SJCRH30 (cell line): ENCODE measurements at regions not wholly inside any gene's neighbourhood (a gene's known extent, or its start where the extent isn't known, plus 50 kb on each side); places are given as distances from the start of the nearest gene placed in this dataset.
A peak's percentile ranks its signal among the peaks of the same experiment; 100 is the strongest.
"Not testable (repeated sequence)": the region's sequence is repeated elsewhere in the genome, so short reads cannot be mapped to it uniquely, and the experiment has no call there.

Experiments
- DNase-seq, 2 experiments: peaks; one replicate each; pipeline ENCODE4 v3.0.0-alpha.2; 2015 to 2020
- H3K27ac ChIP-seq: fragments of 250-450 bp; sonication (Bioruptor Pico); 2 replicates; pipeline ENCODE4 v1.5.1; 2020; ENCODE audit warnings: mild to moderate bottlenecking, moderate library complexity
- H3K27me3 ChIP-seq: fragments of 250-450 bp; sonication (Bioruptor Pico); 2 replicates; pipeline ENCODE4 v1.5.1; 2020; ENCODE audit warnings: mild to moderate bottlenecking, moderate library complexity
- H3K36me3 ChIP-seq: fragments of 250-450 bp; sonication (Bioruptor Pico); 2 replicates; pipeline ENCODE4 v1.5.1; 2020; ENCODE audit warnings: mild to moderate bottlenecking, moderate library complexity
- H3K4me1 ChIP-seq: fragments of 250-450 bp; sonication (Bioruptor Pico); 2 replicates; pipeline ENCODE4 v1.5.1; 2020; ENCODE audit warnings: mild to moderate bottlenecking, moderate library complexity
- H3K4me3 ChIP-seq: fragments of 250-450 bp; sonication (Bioruptor Pico); 2 replicates; pipeline ENCODE4 v1.5.1; 2020; ENCODE audit warnings: mild to moderate bottlenecking, moderate library complexity
- H3K9me3 ChIP-seq: fragments of 250-450 bp; sonication (Bioruptor Pico); replicated peaks from 2 replicates; pipeline ENCODE4 v1.5.1; 2020; ENCODE audit warnings: mild to moderate bottlenecking, moderate library complexity

DNA sequence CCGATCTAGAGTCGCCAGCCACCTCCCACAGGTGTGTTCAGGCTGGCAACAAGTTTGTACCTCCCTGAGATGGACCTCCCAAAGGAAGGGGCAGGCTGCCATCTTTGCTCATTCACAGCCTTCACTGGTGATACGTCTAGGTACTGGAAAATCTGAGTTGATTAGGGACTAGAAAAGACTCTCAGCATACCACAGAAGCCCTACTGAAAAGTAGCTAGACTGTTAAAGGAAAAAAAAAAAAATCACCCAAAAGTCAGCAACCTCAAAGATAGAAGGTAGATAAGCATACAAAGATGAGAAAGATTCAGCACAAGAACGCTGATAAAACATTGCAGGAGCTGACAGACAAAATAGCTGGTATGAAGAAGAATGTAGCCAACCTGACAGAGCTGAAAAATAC lies 128.6 kb upstream of the WDR75 start:
- Histone ChIP-seq H3K9me3 (peaks cover 10% of the 10 kb centered on the region), H3K4me3 (no peak overlapping the region), H3K27ac (no peak overlapping the region), H3K36me3 (no peaks in the 10 kb centered on the region), H3K4me1 (peaks cover 6% of the 10 kb centered on the region; the same call in 1 of the 2 replicates), H3K27me3 (no peaks in the 10 kb centered on the region)
- no peak for DNase-seq

GRCh38 chr2:189318761-189319160 lies 122.5 kb upstream of the WDR75 start:
- Histone ChIP-seq H3K36me3 (no peaks in the 10 kb centered on the region), H3K27me3 (no peaks in the 10 kb centered on the region), H3K27ac (peak overlapping the region; percentile 1; the same call in 1 of the 2 replicates), H3K9me3 (peaks cover 33% of the 10 kb centered on the region), H3K4me3 (no peak overlapping the region), H3K4me1 (peaks cover 12% of the 10 kb centered on the region)
- DNase-seq = peak; percentile 91 to 97

DNA sequence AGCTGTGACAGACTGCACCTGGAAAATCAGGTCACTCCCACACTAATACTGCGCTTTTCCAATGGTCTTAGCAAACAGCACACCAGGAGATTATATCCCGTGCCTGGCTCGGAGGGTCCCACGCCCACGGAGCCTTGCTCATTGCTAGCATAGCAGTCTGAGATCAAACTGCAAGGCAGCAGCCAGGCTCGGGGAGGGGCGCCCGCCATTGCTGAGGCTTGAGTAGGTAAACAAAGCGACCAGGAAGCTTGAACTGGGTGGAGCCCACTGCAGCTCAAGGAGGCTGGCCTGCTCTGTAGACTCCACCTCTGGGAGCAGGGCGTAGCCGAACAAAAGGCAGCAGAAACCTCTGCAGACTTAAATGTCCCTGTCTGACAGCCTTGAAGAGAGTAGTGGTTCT lies 121.8 kb upstream of the WDR75 start:
- not testable (repeated sequence) for H3K27ac ChIP-seq, DNase-seq, H3K4me3 ChIP-seq, H3K36me3 ChIP-seq, H3K27me3 ChIP-seq
- Histone ChIP-seq H3K4me1 (peaks cover 12% of the 10 kb centered on the region), H3K9me3 (peaks cover 38% of the 10 kb centered on the region)

DNA sequence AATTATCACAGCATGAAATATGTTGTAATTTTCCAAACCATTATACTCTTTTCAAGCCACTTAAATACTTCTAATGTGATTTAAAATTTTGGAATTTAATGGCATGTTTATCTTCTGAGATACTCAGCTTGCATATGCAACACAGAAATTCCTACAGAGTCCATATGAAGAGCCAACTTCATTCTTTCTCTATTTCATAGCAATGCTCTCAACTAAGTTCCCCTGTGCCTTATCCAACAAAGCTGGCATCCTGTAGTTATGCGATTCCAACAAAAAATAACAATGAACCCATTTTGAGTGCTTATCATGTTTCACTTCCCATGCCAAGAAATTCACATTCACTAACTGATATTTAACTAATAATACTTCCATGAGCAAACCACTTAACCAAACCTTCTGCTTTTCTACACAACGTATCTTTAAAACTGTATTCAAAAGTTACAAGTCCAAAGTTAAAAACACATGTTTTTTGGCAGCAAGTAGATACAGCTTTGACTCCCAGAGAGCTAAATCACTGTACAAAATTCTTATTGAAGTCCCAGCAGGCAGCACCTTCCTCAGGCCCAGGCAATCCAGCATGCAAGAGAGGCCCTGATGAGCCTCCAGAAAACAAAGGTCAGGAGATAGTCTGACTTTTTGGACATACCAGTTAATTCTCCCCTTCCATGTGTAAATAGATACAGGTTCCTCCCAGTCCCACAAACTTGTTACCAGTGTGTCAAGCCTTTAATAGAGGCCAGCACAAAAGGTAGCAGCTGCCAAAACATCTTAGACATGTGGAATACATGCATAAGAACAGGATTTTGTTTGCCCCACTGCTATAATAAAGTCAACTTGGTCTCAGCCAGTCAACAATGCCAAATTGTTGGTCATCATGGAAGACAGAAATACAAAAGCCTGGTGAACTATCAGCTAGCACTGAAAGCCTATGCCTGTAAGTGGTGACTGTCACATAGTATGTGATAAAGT lies 113.1 kb upstream of the WDR75 start:
- Histone ChIP-seq H3K27me3 (no peaks in the 10 kb centered on the region), H3K4me3 (no peak overlapping the region), H3K4me1 (peaks cover 12% of the 10 kb centered on the region), H3K27ac (no peak overlapping the region), H3K9me3 (peaks cover 18% of the 10 kb centered on the region), H3K36me3 (no peaks in the 10 kb centered on the region)
- peak in 1 of 2 experiments; percentile 57 for DNase-seq

GRCh38 chr2:189328848-189329245 lies 112.4 kb upstream of the WDR75 start:
- DNase-seq = peak in 1 of 2 experiments; percentile 13
- Histone ChIP-seq H3K27ac (no peak overlapping the region), H3K9me3 (peaks cover 16% of the 10 kb centered on the region), H3K4me1 (peaks cover 12% of the 10 kb centered on the region), H3K27me3 (no peaks in the 10 kb centered on the region), H3K36me3 (no peaks in the 10 kb centered on the region; the same call in 1 of the 2 replicates), H3K4me3 (no peak overlapping the region)

DNA sequence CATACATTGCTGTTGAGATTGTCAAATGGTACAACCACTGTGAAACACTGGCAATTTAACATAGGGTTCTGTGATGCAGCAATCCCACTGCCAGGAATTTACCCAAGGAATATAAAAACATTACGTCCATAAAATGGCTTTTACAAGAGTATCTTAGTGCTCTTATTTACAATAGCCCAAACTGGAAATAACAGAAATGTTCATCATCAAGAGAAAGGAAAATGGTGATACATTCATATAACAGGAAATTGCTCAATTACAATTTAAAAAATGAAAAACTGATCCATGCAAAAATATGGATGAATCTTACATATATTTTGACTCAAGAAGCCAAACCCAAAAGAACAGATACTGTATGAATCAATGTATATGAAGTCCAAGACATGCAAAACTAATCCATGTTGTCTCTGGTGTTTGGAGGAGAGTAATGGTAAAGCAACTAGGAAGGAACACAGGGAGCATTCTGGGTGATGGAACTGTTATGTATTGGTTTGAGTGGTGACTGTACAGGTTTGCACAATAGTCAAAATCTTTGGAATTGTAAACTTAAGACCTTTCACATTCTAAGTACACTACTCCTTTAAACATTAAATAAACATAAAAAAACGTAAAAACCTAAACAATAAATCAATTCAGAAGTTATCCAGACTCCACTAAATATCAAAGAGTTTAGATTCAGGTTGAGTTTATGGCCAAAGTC lies 104.8 kb upstream of the WDR75 start:
- no peak overlapping the region for H3K4me3 ChIP-seq
- no peaks in the 10 kb centered on the region for H3K4me1 ChIP-seq
- H3K9me3 ChIP-seq = peaks cover 17% of the 10 kb centered on the region
- no peak overlapping the region for H3K27ac ChIP-seq
- DNase-seq = no peak
- H3K36me3 ChIP-seq = no peaks in the 10 kb centered on the region; the same call in 1 of the 2 replicates
- no peaks in the 10 kb centered on the region for H3K27me3 ChIP-seq

DNA sequence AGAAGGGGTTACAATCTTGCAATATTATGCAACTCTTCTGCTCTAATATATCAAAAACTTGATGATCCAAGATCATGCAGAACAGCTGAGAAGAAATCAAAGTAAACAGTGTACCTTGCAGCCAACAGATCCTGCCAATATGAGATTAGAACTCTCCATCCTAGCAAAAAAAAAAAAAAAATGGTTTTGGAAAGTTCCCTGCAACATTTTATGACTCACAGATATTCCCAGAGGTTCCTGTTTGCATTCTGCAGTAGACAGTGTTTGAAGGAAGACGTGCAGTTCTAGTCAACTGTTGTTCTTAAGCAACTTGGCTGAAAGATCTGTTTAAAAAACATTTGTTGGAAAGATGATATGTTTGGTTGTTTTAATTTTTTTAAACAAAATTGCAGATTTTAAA lies 103.6 kb upstream of the WDR75 start:
- H3K4me3 ChIP-seq = no peak overlapping the region
- peaks cover 18% of the 10 kb centered on the region for H3K9me3 ChIP-seq
- H3K27ac ChIP-seq = no peak overlapping the region
- DNase-seq = no peak
- H3K36me3 ChIP-seq = no peaks in the 10 kb centered on the region; the same call in 1 of the 2 replicates
- H3K27me3 ChIP-seq = no peaks in the 10 kb centered on the region
- no peaks in the 10 kb centered on the region for H3K4me1 ChIP-seq

DNA sequence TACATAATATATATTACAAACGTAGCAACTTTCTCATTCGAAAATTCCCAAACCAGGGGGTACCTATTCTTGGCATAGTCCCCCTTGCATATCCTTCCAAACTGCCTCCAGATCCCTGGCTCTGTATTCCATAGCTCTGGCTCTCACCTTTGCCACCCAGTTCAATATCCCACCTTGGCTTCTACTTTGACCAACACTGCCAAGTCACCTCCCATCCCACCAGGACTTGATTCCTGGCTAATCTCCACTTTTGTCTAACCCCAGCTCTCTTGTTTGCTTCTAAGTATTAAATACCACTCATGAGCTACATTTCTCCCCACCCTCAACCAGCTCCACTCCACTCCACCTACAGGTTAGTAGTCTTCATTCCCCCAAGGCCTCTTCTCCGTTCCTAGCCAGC lies 103.2 kb upstream of the WDR75 start:
- Histone ChIP-seq H3K27me3 (no peaks in the 10 kb centered on the region), H3K9me3 (peaks cover 21% of the 10 kb centered on the region), H3K4me3 (no peak overlapping the region), H3K4me1 (no peaks in the 10 kb centered on the region), H3K27ac (no peak overlapping the region), H3K36me3 (no peaks in the 10 kb centered on the region; the same call in 1 of the 2 replicates)
- DNase-seq = no peak

GRCh38 chr2:189341077-189341476 lies 100.2 kb upstream of the WDR75 start:
- Histone ChIP-seq H3K27me3 (no peaks in the 10 kb centered on the region), H3K4me1 (no peaks in the 10 kb centered on the region), H3K4me3 (no peak overlapping the region), H3K27ac (no peak overlapping the region), H3K36me3 (no peaks in the 10 kb centered on the region), H3K9me3 (peaks cover 27% of the 10 kb centered on the region)
- DNase-seq = no peak

- Histone ChIP-seq H3K4me3 (no peak overlapping the region), H3K27ac (no peak overlapping the region), H3K4me1 (peaks cover 10% of the 10 kb centered on the region), H3K27me3 (no peaks in the 10 kb centered on the region), H3K36me3 (no peaks in the 10 kb centered on the region), H3K9me3 (peaks cover 35% of the 10 kb centered on the region)
- DNase-seq = no peak
Observed at GRCh38 chr2:189344043-189344442, 97.2 kb upstream of the WDR75 start.

GRCh38 chr2:189347540-189347939 lies 93.7 kb upstream of the WDR75 start:
- peak; percentile 79 to 91 for DNase-seq
- no peaks in the 10 kb centered on the region for H3K36me3 ChIP-seq
- H3K4me1 ChIP-seq = peaks cover 16% of the 10 kb centered on the region
- H3K4me3 ChIP-seq = no peak overlapping the region
- no peaks in the 10 kb centered on the region for H3K27me3 ChIP-seq
- H3K27ac ChIP-seq = peak overlapping the region; percentile 9; the same call in 1 of the 2 replicates
- H3K9me3 ChIP-seq = peaks cover 22% of the 10 kb centered on the region; the same call in 1 of the 2 replicates

DNA sequence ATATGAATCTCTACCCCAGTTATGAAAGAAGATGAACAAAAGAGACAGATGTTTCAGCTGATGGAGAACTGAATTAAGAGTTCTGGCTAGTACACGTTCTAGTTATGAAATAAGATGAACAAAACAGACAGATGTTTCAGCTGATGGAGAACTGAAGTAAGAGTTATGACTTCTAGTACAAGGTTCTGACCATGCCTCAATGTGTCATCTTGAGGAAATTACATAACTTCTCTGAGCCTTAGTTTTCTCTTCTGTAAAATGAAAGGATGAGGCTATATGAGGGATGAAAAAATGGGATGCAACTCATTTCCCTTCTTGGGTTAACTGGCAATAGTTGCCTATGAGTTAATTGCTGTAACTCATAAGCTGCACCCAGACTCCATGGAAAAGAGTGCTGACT lies 92.9 kb upstream of the WDR75 start:
- Histone ChIP-seq H3K36me3 (no peaks in the 10 kb centered on the region), H3K4me3 (no peak overlapping the region), H3K4me1 (peaks cover 16% of the 10 kb centered on the region), H3K9me3 (peaks cover 14% of the 10 kb centered on the region; the same call in 1 of the 2 replicates), H3K27ac (no peak overlapping the region), H3K27me3 (no peaks in the 10 kb centered on the region)
- no peak for DNase-seq

DNA sequence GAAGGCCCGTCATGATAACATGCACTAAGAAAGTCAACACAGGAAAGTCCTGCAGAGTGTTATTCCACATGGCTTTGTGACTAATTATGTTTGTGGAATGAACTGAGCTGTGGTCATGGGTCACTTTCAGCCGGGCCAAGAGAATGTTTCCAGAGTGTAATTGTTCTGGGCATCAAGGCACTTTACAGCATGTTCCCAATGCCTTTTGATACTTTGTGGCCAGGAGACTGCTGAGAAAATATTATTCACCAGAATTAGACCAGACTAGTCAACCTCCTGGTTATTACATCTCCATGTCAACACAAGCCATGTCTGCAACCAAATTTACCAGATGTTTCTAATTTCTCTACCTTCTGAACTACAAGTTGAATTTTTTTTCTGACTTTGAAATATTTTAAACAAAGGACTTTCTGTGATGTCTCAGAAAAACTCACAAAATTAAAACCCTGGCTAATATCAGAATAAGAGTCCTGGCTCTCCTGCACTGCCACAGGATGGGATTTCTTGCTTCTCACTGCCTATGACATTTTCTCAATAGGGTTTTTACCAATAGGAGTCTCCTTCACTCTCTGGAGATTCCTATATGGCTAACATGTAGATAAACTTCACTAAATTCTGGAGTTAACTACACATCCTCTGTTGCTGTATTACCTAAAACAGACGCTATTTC lies 90.6 kb upstream of the WDR75 start:
- H3K27ac ChIP-seq = no peak overlapping the region
- peaks cover 16% of the 10 kb centered on the region for H3K4me1 ChIP-seq
- H3K4me3 ChIP-seq = no peak overlapping the region
- peaks cover 11% of the 10 kb centered on the region; the same call in 1 of the 2 replicates for H3K9me3 ChIP-seq
- H3K27me3 ChIP-seq = no peaks in the 10 kb centered on the region
- H3K36me3 ChIP-seq = no peaks in the 10 kb centered on the region
- DNase-seq = peak; percentile 48 to 71

DNA sequence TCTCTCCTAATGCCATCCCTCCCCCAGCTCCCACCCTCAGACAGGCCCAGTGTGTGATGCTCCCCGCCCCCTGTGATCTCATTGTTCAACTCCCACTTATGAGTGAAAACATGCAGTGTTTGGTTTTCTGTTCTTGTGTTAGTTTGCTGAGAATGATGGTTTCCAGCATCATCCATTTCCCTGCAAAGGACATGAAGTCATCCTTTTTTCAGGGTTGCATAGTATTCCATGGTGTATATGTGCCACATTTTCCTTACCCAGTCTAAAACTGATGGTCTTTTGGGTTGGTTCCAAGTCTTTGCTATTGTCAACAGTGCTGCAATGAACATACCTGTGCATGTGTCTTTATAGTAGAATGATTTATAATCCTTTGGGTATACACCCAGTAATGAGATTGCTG lies 89.3 kb upstream of the WDR75 start:
- not testable (repeated sequence) for H3K36me3 ChIP-seq, H3K27ac ChIP-seq, DNase-seq, H3K4me3 ChIP-seq, H3K27me3 ChIP-seq
- Histone ChIP-seq H3K4me1 (peaks cover 15% of the 10 kb centered on the region), H3K9me3 (peaks cover 11% of the 10 kb centered on the region; the same call in 1 of the 2 replicates)
